Stimulated activated naive CD8-positive, alpha-beta T cell treated with anti-CD3 and anti-CD28 coated beads, Interleukin-15, Interleukin-2, amounts not matched to agents 100 U/mL and 50 U/mL, for 24 hours (primary cell): ENCODE measurements at regions not wholly inside any gene's neighbourhood (a gene's known extent, or its start where the extent isn't known, plus 50 kb on each side); places are given as distances from the start of the nearest gene placed in this dataset.

Source experiments
- ATAC-seq: fragments of 150-1000 bp; cut with Tn5 transposase; one replicate; pipeline ENCODE4 v1.10.0; 2021
- DNase-seq: peaks from one replicate; pipeline ENCODE4 v3.0.0; 2021

- ATAC-seq (no peak), DNase-seq (no peak)
These were observed 91.0 kb upstream of the GPR26 start for GRCh38 chr10:123575105-123575504.

GRCh38 chr10:123576706-123577105 lies 89.4 kb upstream of the GPR26 start:
- DNase-seq (no peak), ATAC-seq (no peak)

GRCh38 chr10:123577921-123578461 lies 88.2 kb upstream of the GPR26 start:
- DNase-seq = no peak
- ATAC-seq = no peak

GRCh38 chr10:123578721-123579120 lies 87.4 kb upstream of the GPR26 start:
- ATAC-seq = no peak
- no peak for DNase-seq

GRCh38 chr10:123579675-123580074 lies 86.5 kb upstream of the GPR26 start:
- DNase-seq (no peak), ATAC-seq (no peak)

- ATAC-seq (no peak), DNase-seq (no peak)
These were observed 85.7 kb upstream of the GPR26 start for GRCh38 chr10:123580426-123580825.

- DNase-seq (no peak), ATAC-seq (no peak)
These were observed 84.5 kb upstream of the GPR26 start for GRCh38 chr10:123581656-123582055.

GRCh38 chr10:123582084-123582989 lies 83.8 kb upstream of the GPR26 start:
- DNase-seq (peak; percentile 76), ATAC-seq (peak; percentile 63)

- ATAC-seq (no peak), DNase-seq (peak; percentile 59)
These were observed 82.3 kb upstream of the GPR26 start for GRCh38 chr10:123583639-123584418.

- ATAC-seq (no peak), DNase-seq (no peak)
These were observed 81.8 kb upstream of the GPR26 start for GRCh38 chr10:123584419-123584775.

- DNase-seq = no peak
- no peak for ATAC-seq
These were observed 80.4 kb upstream of the GPR26 start for GRCh38 chr10:123585477-123586445.

GRCh38 chr10:123587110-123587509 lies 79.0 kb upstream of the GPR26 start:
- ATAC-seq (no peak), DNase-seq (no peak)

- no peak for DNase-seq
- ATAC-seq = no peak
These were observed 77.7 kb upstream of the GPR26 start for GRCh38 chr10:123588386-123588914.

GRCh38 chr10:123595661-123596060 lies 70.5 kb upstream of the GPR26 start:
- ATAC-seq = no peak
- DNase-seq = no peak

- ATAC-seq (no peak), DNase-seq (no peak)
These were observed 68.5 kb upstream of the GPR26 start for GRCh38 chr10:123597676-123598075.

GRCh38 chr10:123599366-123599849 lies 66.7 kb upstream of the GPR26 start:
- ATAC-seq (no peak), DNase-seq (no peak)

- ATAC-seq (no peak), DNase-seq (no peak)
These were observed 66.0 kb upstream of the GPR26 start for GRCh38 chr10:123600177-123600576.

GRCh38 chr10:123603130-123603529 lies 63.0 kb upstream of the GPR26 start:
- ATAC-seq = no peak
- DNase-seq = no peak

GRCh38 chr10:123604506-123604905 lies 61.6 kb upstream of the GPR26 start:
- ATAC-seq = no peak
- DNase-seq = no peak

- DNase-seq (no peak), ATAC-seq (no peak)
These were observed 60.1 kb upstream of the GPR26 start for GRCh38 chr10:123606006-123606405.

- no peak for ATAC-seq
- no peak for DNase-seq
These were observed 59.2 kb upstream of the GPR26 start for GRCh38 chr10:123606955-123607354.

- ATAC-seq (no peak), DNase-seq (no peak)
These were observed 58.8 kb upstream of the GPR26 start for GRCh38 chr10:123607386-123607785.
